ENCODE measurements at regions not wholly inside any gene's neighbourhood (a gene's known extent, or its start where the extent isn't known, plus 50 kb on each side); places are given as distances from the start of the nearest gene placed in this dataset.

DNA sequence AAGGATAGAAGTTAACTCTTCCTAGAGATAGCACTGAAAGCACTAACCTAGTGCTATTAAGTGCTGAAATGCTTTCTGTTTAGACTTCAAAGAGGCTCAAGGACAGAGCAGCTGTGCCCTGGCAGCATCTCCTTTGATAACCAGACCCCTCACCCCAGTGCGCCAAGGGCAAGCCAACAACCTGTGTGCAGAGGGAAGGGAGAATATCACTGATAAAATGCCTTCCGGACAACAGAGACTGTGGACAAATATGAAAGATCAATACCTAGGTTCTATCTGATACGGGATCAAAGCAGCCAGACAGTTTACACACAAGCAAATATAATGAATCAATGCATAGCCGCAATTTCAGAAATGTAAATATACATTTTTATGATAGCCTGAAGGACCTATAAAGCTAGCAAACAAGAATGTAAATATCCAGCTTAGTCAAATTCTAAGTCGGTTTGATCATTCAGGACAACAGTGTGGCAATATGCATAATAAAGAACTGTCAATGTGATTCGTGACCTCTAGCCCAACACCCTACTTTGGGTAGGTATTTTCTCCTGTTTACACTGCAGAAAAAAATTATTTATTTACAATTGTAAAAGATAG lies 91.8 kb upstream of the RFX8 start:
- no peak for TF ChIP-seq CTCF (IDR thresholded peaks at IDR 0.05 in 2 of 3, conservative IDR thresholded peaks at IDR 0.05 in 1 of 3; ENCODE audit: insufficient read depth in 2 of 3, low read depth in 1 of 3, low read length in 3 of 3)
- no peak for TF ChIP-seq ILF3 (IDR thresholded peaks at IDR 0.05; ENCODE audit: borderline replicate concordance)
- TF ChIP-seq KHSRP (IDR thresholded peaks at IDR 0.05): no peak
- TF ChIP-seq DNMT1 (IDR thresholded peaks at IDR 0.05): no peak
- TF ChIP-seq ZBTB43 (CRISPR knock-in tag; IDR thresholded peaks at IDR 0.05): no peak
- TF ChIP-seq, protein P1, sequence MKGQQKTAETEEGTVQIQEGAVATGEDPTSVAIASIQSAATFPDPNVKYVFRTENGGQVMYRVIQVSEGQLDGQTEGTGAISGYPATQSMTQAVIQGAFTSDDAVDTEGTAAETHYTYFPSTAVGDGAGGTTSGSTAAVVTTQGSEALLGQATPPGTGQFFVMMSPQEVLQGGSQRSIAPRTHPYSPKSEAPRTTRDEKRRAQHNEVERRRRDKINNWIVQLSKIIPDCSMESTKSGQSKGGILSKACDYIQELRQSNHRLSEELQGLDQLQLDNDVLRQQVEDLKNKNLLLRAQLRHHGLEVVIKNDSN (CRISPR knock-in tag; IDR thresholded peaks at IDR 0.05): no peak
- TF ChIP-seq, protein P2, sequence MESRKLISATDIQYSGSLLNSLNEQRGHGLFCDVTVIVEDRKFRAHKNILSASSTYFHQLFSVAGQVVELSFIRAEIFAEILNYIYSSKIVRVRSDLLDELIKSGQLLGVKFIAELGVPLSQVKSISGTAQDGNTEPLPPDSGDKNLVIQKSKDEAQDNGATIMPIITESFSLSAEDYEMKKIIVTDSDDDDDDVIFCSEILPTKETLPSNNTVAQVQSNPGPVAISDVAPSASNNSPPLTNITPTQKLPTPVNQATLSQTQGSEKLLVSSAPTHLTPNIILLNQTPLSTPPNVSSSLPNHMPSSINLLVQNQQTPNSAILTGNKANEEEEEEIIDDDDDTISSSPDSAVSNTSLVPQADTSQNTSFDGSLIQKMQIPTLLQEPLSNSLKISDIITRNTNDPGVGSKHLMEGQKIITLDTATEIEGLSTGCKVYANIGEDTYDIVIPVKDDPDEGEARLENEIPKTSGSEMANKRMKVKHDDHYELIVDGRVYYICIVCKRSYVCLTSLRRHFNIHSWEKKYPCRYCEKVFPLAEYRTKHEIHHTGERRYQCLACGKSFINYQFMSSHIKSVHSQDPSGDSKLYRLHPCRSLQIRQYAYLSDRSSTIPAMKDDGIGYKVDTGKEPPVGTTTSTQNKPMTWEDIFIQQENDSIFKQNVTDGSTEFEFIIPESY (CRISPR knock-in tag; IDR thresholded peaks at IDR 0.05): no peak
- TF ChIP-seq ID3 (CRISPR knock-in tag; IDR thresholded peaks at IDR 0.05): no peak
- no peak for TF ChIP-seq ID3 (tag; IDR thresholded peaks at IDR 0.05)
- no peak for TF ChIP-seq REST (IDR thresholded peaks at IDR 0.05; ENCODE audit: borderline replicate concordance)
- TF ChIP-seq REST (CRISPR knock-in tag; IDR thresholded peaks at IDR 0.05; ENCODE audit: low read depth): no peak
- no peak for TF ChIP-seq NFYB (IDR thresholded peaks at IDR 0.05; ENCODE audit: extremely low read depth, insufficient read length)
- TF ChIP-seq ZNF311 (CRISPR knock-in tag; IDR thresholded peaks at IDR 0.05): no peak
